ENCODE measurements at regions not wholly inside any gene's neighbourhood (a gene's known extent, or its start where the extent isn't known, plus 50 kb on each side); places are given as distances from the start of the nearest gene placed in this dataset.

- no peak for DNase-seq
These were observed 504.5 kb downstream of the TLL1 start for GRCh38 chr4:166377578-166377977.

GRCh38 chr4:166386491-166387360 lies 513.7 kb downstream of the TLL1 start:
- DNase-seq, result no peak

GRCh38 chr4:166391501-166391900 lies 518.5 kb downstream of the TLL1 start:
- no peak for DNase-seq

GRCh38 chr4:166399021-166399420 lies 526.0 kb downstream of the TLL1 start:
- no peak for DNase-seq

GRCh38 chr4:166400270-166400894 lies 527.3 kb downstream of the TLL1 start:
- DNase-seq, result no peak

GRCh38 chr4:166413356-166413755 lies 540.3 kb downstream of the TLL1 start:
- DNase-seq, result no peak

- no peak for DNase-seq
These were observed 541.4 kb downstream of the TLL1 start for GRCh38 chr4:166414431-166414830.

- no peak for DNase-seq
These were observed 542.7 kb downstream of the TLL1 start for GRCh38 chr4:166415749-166416148.

- peak in 1 of 2 experiments; percentile 57 for DNase-seq
These were observed 548.6 kb downstream of the TLL1 start for GRCh38 chr4:166421556-166422156.

- DNase-seq, result peak in 1 of 2 experiments; percentile 44
These were observed 549.4 kb downstream of the TLL1 start for GRCh38 chr4:166422475-166422874.

- no peak for DNase-seq
These were observed 553.3 kb downstream of the TLL1 start for GRCh38 chr4:166426300-166426863.

GRCh38 chr4:166432125-166432524 lies 559.1 kb downstream of the TLL1 start:
- DNase-seq, result no peak

GRCh38 chr4:166432842-166433241 lies 559.8 kb downstream of the TLL1 start:
- DNase-seq, result no peak

GRCh38 chr4:166435449-166435848 lies 562.4 kb downstream of the TLL1 start:
- DNase-seq, result peak in 1 of 2 experiments; percentile 13

GRCh38 chr4:166458756-166459155 lies 585.7 kb downstream of the TLL1 start:
- no peak for DNase-seq

GRCh38 chr4:166459621-166460020 lies 586.6 kb downstream of the TLL1 start:
- no peak for DNase-seq

GRCh38 chr4:166460769-166461550 lies 587.9 kb downstream of the TLL1 start:
- no peak for DNase-seq

- no peak for DNase-seq
These were observed 608.0 kb downstream of the TLL1 start for GRCh38 chr4:166481055-166481454.

GRCh38 chr4:166481739-166482138 lies 608.7 kb downstream of the TLL1 start:
- DNase-seq, result no peak

- DNase-seq, result no peak
These were observed 609.7 kb downstream of the TLL1 start for GRCh38 chr4:166482758-166483157.

- DNase-seq, result no peak
These were observed 618.6 kb downstream of the TLL1 start for GRCh38 chr4:166491635-166492034.

- DNase-seq, result no peak
These were observed 620.9 kb downstream of the TLL1 start for GRCh38 chr4:166493924-166494345.

- no peak for DNase-seq
These were observed 625.5 kb downstream of the TLL1 start for GRCh38 chr4:166498546-166498945.

Measured in NCI-H446 (cell line).